ENCODE measurements at regions not wholly inside any gene's neighbourhood (a gene's known extent, or its start where the extent isn't known, plus 50 kb on each side); places are given as distances from the start of the nearest gene placed in this dataset.

DNA sequence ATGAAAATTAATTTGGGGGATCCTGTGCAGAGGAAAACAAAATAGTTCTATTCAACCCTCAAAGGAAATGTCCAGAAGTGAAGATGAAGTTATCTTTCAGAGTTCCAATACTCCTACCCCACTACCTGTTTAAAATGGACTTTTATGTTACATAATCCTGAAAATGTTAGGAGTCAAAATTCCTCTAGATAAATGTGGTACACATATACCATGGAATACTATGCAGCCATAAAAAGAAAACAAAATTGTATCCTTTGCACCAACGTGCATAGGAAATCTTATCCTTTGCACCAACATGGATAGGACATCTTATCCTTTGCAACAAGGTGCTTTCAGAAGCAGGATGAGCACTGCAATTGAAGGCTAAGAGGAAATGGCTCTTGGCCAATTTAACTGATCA, 245.2 kb downstream of the LTN1 start:
- no peaks in the 10 kb centered on the region for H3K36me3 Mint-ChIP-seq

DNA sequence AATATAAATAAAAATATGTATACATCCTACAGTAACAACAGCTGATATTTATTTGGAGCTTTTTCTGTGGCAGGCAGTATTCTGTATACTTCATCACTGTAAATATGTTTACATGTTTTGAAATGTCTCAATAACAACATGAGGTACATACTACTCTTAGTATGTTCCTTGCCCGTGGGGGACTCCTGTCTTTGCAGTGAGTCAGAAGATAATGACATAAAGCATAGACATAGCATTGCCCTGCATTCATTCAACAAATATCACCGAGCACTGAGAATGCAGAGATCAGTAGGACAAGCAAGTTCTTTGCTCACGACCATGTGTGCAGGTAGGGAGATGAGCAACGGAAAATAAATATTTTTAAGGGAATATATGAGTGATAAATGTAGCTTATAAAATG, 246.5 kb downstream of the LTN1 start:
- Histone ChIP-seq H3K27me3 (ENCODE audit: control insufficient read depth in 2 of 2, insufficient read depth in 2 of 2, low read length in 2 of 2) (no peaks in the 10 kb centered on the region), H3K4me2 (replicated peaks; ENCODE audit: extremely low read depth, low read length, poor library complexity, severe bottlenecking) (no peak overlapping the region), H3K27ac (ENCODE audit: low read depth in 1 of 2, low read length in 2 of 2) (no peak overlapping the region), H3K9me3 (replicated peaks in 1 of 2; ENCODE audit: control insufficient read depth in 1 of 2, insufficient read depth in 1 of 2, low read length in 2 of 2) (no peaks in the 10 kb centered on the region), H2AFZ (ENCODE audit: insufficient read depth, low read depth, low read length, poor library complexity, severe bottlenecking) (no peak overlapping the region), H3K9ac (ENCODE audit: insufficient read depth, low read length, poor library complexity, severe bottlenecking) (no peak overlapping the region), H3K4me3 (replicated peaks in 1 of 3; ENCODE audit: low read depth in 2 of 3, low read length in 3 of 3) (no peak overlapping the region), H3K4me1 (ENCODE audit: control insufficient read depth in 1 of 2, insufficient read depth in 2 of 2, low read length in 2 of 2) (peaks cover 6% of the 10 kb centered on the region in 2 donors), H3K79me2 (ENCODE audit: insufficient read depth, low read length) (no peaks in the 10 kb centered on the region), H3K36me3 (replicated peaks in 1 of 2; ENCODE audit: control insufficient read depth in 1 of 2, insufficient read depth in 2 of 2, low read length in 2 of 2) (no peaks in the 10 kb centered on the region), H4K20me1 (ENCODE audit: insufficient read depth, low read length) (no peaks in the 10 kb centered on the region)
- TF ChIP-seq, protein P1, sequence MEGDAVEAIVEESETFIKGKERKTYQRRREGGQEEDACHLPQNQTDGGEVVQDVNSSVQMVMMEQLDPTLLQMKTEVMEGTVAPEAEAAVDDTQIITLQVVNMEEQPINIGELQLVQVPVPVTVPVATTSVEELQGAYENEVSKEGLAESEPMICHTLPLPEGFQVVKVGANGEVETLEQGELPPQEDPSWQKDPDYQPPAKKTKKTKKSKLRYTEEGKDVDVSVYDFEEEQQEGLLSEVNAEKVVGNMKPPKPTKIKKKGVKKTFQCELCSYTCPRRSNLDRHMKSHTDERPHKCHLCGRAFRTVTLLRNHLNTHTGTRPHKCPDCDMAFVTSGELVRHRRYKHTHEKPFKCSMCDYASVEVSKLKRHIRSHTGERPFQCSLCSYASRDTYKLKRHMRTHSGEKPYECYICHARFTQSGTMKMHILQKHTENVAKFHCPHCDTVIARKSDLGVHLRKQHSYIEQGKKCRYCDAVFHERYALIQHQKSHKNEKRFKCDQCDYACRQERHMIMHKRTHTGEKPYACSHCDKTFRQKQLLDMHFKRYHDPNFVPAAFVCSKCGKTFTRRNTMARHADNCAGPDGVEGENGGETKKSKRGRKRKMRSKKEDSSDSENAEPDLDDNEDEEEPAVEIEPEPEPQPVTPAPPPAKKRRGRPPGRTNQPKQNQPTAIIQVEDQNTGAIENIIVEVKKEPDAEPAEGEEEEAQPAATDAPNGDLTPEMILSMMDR (IDR thresholded peaks at IDR 0.05) = no peak
- H3K9me3 Mint-ChIP-seq = no peaks in the 10 kb centered on the region
- no peak overlapping the region for H3K27ac Mint-ChIP-seq
- DNase-seq = no peak
- H3K36me3 Mint-ChIP-seq = no peaks in the 10 kb centered on the region
- H3K4me1 Mint-ChIP-seq = no peaks in the 10 kb centered on the region
- no peak overlapping the region for H3K4me3 Mint-ChIP-seq
- intact Hi-C loops (cut with micrococcal nuclease) = loop anchor here (10.0 kb wide), 3 partner anchors 231 to 1051 kb away; no protein-coding TSS in a partner anchor
- no CpG with 5 or more reads among the region's 4 CpGs for WGBS (ENCODE audit: insufficient coverage)
- peaks cover 0 to 3% (median 0%) of the 10 kb centered on the region in 3 donors for H3K27me3 Mint-ChIP-seq (ENCODE audit: low read depth in 3 of 3)

More for the DNA sequence above, 245.2 kb downstream of the LTN1 start:
- H3K9ac ChIP-seq (ENCODE audit: insufficient read depth, low read length, poor library complexity, severe bottlenecking) = no peak overlapping the region
- TF ChIP-seq, protein P1 (IDR thresholded peaks at IDR 0.05) = no peak
- H3K79me2 ChIP-seq (ENCODE audit: insufficient read depth, low read length) = no peaks in the 10 kb centered on the region
- H3K4me2 ChIP-seq (replicated peaks; ENCODE audit: extremely low read depth, low read length, poor library complexity, severe bottlenecking) = no peak overlapping the region
- DNase-seq = no peak
- no peak overlapping the region for H2AFZ ChIP-seq (ENCODE audit: insufficient read depth, low read depth, low read length, poor library complexity, severe bottlenecking)
- H3K36me3 ChIP-seq (replicated peaks in 1 of 2; ENCODE audit: control insufficient read depth in 1 of 2, insufficient read depth in 2 of 2, low read length in 2 of 2) = no peaks in the 10 kb centered on the region
- H3K27me3 ChIP-seq (ENCODE audit: control insufficient read depth in 2 of 2, insufficient read depth in 2 of 2, low read length in 2 of 2) = no peaks in the 10 kb centered on the region
- peaks cover 6% of the 10 kb centered on the region in 2 donors for H3K4me1 ChIP-seq (ENCODE audit: control insufficient read depth in 1 of 2, insufficient read depth in 2 of 2, low read length in 2 of 2)
- no peaks in the 10 kb centered on the region for H3K9me3 ChIP-seq (replicated peaks in 1 of 2; ENCODE audit: control insufficient read depth in 1 of 2, insufficient read depth in 1 of 2, low read length in 2 of 2)
- no peak overlapping the region for H3K27ac Mint-ChIP-seq
- peaks cover 0 to 3% (median 0%) of the 10 kb centered on the region in 3 donors for H3K27me3 Mint-ChIP-seq (ENCODE audit: low read depth in 3 of 3)
- H3K9me3 Mint-ChIP-seq = no peaks in the 10 kb centered on the region
- H3K4me3 Mint-ChIP-seq = no peak overlapping the region
- intact Hi-C loops (cut with micrococcal nuclease) = loop anchor here (10.0 kb wide), 3 partner anchors 233 to 1053 kb away; no protein-coding TSS in a partner anchor
- no peak overlapping the region for H3K4me3 ChIP-seq (replicated peaks in 1 of 3; ENCODE audit: low read depth in 2 of 3, low read length in 3 of 3)
- no peaks in the 10 kb centered on the region for H4K20me1 ChIP-seq (ENCODE audit: insufficient read depth, low read length)
- WGBS (ENCODE audit: insufficient coverage) = 100% methylated on average over 1 of the region's 1 CpG
- H3K4me1 Mint-ChIP-seq = no peaks in the 10 kb centered on the region
- no peak overlapping the region for H3K27ac ChIP-seq (ENCODE audit: low read depth in 1 of 2, low read length in 2 of 2)
